ENCODE measurements at regions not wholly inside any gene's neighbourhood (a gene's known extent, or its start where the extent isn't known, plus 50 kb on each side); places are given as distances from the start of the nearest gene placed in this dataset.
A peak's percentile ranks its signal among the peaks of the same experiment; 100 is the strongest.
"Not testable (repeated sequence)": the region's sequence is repeated elsewhere in the genome, so short reads cannot be mapped to it uniquely, and the experiment has no call there.

DNA sequence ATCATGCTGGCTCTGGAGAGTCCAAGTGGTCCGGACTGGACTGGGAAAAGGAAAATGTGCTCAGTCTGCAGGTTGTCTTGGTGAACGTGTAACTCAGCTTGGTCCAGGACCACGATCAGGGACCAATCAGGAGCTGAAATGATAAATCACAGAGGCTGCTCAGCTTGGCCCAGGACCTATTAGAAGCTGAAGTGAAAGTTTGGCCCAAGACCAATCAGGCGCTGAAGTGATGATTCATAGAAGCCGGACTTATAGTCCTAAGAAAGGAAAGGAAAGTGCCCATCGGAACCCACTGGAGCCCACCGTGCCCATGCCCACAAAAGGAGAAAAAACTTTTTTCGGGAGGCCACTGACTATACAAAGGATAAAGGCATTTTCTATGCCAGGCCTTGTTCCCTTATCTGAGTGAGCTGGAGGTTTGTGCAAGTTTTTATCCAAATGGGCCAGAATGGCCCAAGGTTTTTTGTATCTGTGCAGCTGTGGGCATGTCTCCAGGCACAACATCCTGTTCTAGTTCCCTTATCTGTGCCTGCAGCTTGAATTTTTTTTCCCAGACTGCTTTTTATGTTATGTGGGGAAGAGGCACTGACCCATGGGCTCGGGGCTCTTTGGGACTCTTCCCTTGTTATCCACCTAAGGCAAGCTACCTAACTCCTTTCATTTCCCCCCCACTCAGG is 194.4 kb downstream of the FAM133A start:
- DNase-seq: no peak

DNA sequence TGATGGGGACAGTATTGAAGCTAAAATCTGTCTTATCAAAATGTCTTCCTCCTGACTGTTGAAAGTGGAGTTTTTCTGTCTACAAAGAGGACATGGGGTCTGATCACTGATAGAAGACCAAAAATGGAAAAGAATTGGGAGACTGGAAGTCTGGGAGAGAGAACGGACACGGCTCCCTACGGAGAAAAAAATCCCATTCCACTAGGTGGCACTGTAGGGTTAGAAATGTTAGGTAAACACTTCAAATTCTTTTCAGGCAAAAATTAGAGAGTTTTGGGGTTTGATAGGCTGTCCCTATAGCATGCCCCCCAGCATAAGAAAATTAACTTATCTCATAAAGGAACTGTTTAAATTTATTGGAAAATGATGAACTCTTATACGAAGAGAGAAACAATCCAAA is 200.5 kb downstream of the FAM133A start:
- peak in 1 of 14 donors; percentile 10 for DNase-seq

DNA sequence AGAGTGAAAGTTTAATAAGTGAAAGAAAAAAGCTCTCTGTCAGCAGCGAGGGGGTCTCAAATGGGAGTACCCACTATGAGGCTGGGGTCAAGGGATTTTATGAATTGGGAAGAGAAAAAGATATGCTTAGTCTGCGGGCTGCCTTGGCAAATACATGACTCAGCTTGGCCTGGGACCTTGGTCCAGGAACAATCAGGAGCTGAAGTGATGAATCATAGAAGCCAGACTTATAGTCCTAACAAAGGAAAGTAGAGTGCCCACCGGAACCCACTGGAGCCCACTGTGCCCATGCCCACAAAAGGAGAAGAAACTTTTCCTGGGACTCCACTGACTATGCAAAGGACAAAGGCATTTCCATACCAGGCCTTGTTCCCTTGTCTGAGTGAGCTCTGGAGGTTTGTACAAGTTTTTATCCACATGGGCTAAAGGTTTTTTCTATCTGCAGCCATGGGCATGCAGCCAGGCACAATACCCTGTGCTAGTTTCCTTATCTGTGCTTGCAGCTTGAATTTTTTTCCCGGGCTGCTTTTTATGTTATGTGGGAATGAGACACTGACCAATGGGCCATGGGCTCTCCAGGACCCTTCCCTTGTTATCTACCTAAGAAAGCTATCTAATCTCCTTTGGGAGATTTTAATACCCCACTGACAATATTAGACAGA is 201.7 kb downstream of the FAM133A start:
- DNase-seq: no peak

DNA sequence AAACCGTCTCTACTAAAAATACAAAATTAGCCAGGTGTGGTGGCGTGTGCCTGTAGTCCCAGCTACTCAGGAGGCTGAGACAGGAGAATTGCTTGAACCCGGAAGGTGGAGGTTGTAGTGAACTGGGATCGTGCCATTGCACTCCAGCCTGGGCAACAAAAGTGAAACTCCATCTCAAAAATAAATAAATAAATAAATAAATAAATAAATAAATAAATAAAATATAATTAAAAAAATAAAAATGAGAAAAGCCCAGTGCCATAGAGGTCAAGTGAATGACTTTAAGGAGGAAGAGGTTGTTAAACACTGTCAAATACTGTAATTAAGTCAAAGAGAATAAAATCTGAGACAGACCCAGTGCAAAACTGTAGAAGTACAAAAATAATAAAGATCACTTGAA is 247.0 kb downstream of the FAM133A start:
- DNase-seq: not testable (repeated sequence)

DNA sequence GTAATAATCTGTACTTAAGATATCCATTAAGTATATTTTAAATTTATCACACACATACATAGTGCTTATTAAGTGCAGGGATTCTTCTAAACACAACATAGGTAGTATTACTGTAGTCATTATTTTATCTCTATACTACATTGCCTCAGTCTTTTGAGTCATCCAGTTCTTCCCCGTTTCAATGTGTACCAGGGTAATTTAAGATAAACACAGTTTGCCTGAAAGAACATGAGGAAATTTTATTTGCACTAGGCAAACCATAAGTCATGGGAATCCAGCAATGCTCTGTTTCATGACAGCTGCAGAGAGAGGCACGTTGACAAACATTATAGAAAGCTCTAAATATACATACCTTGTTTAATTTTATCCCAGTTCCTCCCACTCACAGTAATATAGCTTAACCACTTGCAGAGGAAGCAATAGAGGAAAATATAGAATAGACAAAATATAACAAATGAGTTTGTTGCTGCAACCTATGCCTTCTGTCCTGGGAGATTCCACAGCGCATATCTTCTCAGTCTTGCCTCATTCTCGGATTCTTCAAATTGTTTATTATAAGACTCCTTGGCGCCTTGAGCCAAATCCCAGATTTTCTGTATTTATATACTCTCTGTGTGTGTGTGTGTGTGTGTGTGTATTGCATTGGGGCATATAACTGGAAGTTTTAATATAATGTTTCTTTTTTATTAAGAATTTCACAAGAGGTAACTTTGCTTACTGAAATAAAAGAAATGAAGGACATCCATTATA is 258.6 kb downstream of the FAM133A start:
- no peak for DNase-seq

DNA sequence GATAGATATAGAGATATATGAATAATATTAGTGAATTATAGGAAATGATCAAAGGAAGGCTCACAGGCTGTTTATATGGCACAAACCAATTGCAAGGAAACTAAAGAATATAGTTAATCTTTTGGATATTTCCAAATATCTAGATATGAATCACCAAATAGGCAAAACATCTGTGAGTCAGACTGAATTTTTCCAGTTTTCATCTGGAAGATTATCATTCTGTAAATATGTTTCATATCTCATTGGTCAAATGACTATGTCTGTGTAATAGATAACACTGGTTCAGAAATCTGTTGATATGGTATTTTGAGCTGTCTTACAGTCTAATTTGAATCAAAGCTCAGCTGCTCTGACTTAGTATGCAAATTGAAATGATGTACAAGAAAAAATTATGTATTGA is 303.6 kb downstream of the FAM133A start:
- no peak for DNase-seq

DNA sequence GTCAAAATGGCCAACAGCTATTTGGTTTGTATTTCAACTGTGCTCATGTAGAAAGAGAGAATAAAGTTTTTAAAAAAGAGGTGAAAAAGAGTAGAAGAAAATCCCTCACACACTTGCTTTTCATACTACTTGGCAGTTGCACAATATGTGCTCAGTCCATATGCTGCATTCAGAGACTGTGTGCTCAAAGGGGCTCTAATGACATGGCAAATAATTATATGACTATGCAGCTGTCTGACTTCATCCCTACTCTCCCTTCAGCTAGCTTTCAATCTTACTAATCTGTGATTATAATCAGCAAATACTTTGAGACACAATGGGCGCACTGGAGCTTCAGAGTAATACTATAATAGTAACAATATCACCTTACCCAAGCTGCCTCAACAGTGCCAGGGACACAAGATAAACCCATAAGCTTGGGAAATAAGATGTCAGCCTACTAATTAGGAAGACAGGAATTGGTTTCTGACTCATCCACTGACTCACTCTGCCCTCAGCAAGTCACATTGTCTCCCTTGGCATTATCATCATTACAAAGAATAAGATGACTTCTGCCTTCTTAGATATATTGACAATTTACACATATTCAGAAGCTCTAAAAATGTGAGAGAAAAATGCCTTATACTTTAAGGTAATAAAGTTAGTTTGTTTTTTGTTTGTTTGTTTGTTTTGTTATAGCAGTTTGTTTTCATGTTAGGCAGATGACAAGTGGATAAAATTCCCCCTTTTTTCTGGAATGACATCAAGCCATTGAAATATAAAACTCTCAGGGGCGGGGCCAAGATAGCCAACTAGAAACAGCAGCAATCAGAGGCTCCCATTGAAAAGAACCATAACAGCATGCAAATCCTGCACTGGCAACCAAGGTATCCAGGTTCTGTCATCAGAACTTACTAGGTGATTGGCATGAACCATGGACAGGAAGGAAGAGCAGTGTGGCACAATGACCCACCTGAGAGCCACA is 311.6 kb downstream of the FAM133A start:
- DNase-seq: no peak
